H4 (cell line): ENCODE measurements at regions not wholly inside any gene's neighbourhood (a gene's known extent, or its start where the extent isn't known, plus 50 kb on each side); places are given as distances from the start of the nearest gene placed in this dataset.

Source experiments
- DNase-seq: peaks from one replicate; pipeline ENCODE4 v3.0.0-alpha.2; 2015; ENCODE audit warnings: low spot score

GRCh38 chr22:27284324-27284723, 517.2 kb downstream of the MN1 start:
- no peak for DNase-seq

- DNase-seq = no peak
These were observed 514.8 kb downstream of the MN1 start for GRCh38 chr22:27286711-27287110.

- no peak for DNase-seq
These were observed 508.8 kb downstream of the MN1 start for GRCh38 chr22:27292542-27293299.

DNA sequence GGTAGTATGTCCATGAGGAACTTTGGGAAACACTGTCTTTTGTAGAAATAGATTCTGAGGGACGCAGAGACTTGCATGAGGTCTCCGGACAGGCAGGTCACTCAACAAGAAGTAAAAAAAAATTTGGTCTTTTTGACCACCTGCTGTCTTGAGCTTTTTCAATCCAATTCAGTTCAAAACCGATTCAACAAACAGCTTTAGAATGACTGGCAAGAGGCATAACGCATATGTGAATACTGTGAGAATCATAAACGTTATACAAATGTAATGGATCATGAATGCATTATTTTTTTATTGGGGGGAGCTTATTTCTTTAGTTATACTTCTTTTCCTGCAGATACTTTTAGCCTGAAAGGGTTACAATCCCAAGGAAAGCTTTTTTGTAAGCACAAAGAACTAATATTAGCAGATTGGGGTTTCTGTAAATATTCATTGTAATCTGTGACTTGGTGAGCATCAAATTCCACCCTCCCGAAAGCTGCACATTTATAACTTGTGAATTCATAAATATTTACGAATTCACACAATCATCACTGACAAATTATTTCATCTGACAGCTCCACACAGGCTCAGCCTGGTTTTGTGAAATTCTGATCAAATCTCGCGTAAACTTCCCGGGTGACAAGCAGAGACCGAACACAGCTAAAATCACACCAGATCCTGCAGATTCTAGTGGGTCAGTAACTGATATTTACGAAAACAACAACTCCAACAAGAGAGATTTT, 507.7 kb downstream of the MN1 start:
- DNase-seq = no peak

- no peak for DNase-seq
These were observed 506.5 kb downstream of the MN1 start for GRCh38 chr22:27295040-27295439.

GRCh38 chr22:27295605-27296004, 506.0 kb downstream of the MN1 start:
- DNase-seq = no peak

GRCh38 chr22:27296091-27296675, 505.4 kb downstream of the MN1 start:
- DNase-seq = no peak

GRCh38 chr22:27297125-27297524, 504.4 kb downstream of the MN1 start:
- DNase-seq = no peak

DNA sequence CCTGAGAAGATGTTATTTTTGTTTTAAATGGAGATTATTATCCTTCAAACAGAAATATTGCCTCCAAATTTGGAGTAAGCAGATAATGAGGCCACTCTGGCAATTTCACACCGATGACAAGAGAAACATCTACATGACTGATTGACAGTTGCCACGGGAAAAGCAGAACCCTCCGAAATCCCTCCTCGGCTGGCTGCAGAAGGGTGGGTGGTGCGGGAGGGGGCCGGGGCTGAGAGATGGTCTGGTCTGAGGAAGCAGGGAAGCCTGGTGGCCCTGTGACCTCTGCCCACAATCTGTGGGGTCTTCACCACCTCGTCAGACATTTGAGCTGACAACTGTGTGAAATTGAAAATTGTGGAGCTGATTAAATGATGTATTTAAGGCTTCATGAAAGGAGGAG, 503.2 kb downstream of the MN1 start:
- no peak for DNase-seq

- DNase-seq = no peak
These were observed 502.8 kb downstream of the MN1 start for GRCh38 chr22:27298742-27299141.

- no peak for DNase-seq
These were observed 502.1 kb downstream of the MN1 start for GRCh38 chr22:27299181-27300085.

DNA sequence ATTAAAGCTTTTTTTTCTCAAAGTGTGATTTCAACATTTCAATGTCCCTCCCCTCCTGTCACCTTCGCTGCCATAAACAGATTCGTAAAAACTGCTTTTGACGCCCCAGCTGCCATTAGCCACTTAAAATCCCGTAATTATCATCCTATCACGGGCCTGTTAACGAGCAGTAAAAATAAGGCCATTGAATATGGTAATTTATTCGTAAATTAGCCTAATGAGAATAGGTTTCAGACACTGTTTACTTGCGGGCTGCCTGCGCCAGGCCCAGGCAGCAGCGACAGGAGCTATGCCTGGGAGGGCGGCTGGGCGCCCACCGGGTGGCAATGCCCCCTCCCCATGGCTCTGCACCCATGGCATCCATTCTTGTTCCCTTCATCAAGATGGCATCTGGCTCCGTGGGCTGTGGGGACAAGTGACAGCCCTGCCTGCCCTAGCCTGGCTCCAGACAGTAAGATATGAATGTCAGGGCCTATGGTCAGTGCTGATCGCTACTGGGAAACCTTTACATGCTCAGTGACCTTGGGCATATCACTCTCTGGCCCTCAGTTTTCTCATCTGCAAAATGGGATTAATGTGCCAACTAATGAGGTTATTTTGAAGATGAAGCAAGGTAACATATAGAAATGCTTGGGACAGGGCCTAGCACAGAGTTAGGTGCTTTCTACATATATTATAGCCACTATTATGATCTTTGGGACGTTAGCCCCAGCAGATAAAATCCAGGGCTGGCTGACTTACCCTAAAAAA, 500.8 kb downstream of the MN1 start:
- DNase-seq = no peak

DNA sequence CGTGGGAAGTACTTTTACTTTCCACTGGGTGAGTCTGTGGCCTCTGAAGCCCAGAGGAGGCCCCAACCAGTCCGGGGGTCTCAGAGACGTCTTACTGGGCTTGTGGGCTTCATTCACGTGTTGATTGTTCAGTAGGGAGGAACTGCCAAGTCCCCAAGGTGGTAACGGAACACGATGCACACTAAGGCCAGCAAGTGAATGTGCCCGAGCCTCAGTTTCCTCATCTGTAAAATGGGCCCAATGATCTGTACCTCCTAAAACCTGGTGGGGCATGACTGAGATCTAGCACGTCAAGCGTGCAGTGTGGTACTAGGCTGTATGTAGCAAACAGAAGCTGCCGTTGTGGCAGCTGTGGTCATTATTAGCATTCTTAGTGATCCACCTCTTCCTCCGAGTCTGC, 499.1 kb downstream of the MN1 start:
- DNase-seq = no peak

DNA sequence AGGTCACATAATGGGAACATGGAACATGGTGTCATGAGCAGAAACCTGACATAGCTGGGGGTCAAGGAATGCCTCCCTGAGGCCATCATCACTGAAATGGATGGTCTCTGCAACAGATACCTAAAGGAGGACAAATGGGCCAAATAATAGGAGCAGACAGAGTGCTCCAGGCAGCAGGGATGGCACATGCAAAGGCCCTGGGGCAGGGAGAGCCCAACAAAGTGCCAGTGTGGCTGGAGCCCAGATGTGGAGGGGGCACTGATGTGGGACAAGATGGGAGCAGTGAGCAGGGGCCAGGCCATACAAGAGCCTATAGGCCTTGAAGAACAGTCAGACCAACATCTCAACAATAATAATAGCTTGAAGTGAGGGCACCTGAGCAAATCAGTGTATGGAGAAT, 497.8 kb downstream of the MN1 start:
- DNase-seq = no peak

DNA sequence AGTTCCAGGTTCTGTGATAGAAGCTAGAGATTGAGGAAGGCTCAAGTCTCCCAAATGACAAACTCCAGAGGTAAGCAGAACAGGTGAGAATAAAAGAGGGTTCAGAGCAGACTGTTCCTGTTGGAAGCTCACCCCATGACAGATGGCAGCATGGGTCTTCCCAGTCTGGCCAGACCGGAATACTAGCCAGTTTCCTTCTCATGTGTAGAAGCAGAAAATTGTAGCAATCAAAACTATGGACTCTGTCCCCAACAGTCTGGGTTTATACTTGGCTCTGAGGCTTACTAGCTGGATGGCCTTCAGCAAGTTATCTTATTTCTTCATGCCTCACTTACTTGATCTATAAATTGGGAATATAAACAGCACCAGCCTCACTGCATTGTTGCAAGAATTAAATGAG, 494.8 kb downstream of the MN1 start:
- no peak for DNase-seq

GRCh38 chr22:27307545-27308247, 493.9 kb downstream of the MN1 start:
- no peak for DNase-seq

DNA sequence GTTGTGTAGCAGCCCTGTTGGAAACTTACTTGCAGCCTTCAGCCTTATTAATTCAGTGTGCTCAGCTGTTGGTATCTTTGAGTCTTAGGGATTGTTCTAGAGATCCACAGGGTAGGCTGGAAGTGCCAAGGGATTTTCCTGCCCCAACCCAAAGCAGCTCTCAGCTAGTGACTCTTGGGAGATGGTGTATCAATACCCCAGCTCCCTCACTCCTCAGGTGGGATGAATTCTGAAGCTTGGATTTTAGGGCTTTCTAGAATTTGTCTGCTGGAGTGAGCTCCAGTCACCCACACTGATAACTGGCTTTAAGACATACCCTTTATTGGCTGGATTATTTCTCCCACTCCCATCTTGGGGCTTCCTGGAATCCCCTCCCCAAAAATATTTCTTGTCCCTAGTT, 493.0 kb downstream of the MN1 start:
- DNase-seq = no peak

- no peak for DNase-seq
These were observed 491.9 kb downstream of the MN1 start for GRCh38 chr22:27309697-27310096.

DNA sequence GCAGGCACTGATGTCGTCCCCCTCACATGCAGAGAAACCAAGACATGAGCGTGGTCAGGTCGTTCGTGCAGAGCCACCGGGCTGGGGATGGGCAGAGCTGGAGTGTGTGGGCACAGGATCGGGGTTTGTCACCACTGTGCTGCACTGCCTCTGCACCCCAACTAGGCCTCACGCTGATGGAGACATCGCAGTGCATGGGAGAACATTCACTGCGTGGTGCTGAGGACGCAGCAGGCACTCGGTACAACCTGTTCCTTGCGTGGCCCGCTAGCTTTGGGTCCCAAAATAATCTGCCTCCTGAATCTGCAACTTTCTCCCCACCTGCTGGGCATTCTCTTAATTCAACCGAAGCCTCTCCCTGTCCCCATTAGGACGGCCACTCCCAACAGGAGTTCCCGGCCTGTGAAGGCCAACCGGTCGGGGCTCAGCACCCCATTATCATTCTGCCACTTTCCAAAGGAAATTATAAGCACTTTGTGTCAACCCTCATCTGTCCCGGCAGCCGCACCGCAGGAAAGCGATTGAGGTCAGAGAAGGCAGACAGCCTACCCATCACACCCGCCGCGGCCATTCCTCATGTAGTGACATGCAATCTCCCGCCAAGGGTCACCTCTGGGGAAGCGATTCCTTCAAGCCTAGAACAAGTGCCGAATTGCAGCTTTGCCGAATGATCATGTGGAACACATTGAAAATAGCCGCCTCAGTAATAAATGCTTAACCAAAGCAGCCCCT, 490.4 kb downstream of the MN1 start:
- DNase-seq = no peak
